ENCODE measurements at regions not wholly inside any gene's neighbourhood (a gene's known extent, or its start where the extent isn't known, plus 50 kb on each side); places are given as distances from the start of the nearest gene placed in this dataset.

GRCh38 chr5:85590764-85591163 is 1027.0 kb upstream of the COX7C start:
- Histone ChIP-seq H3K4me2 (ENCODE audit: low read depth, low read length) (no peak overlapping the region), H3K36me3 (replicated peaks in 1 of 2; ENCODE audit: control insufficient read depth in 1 of 2, insufficient read depth in 2 of 2, low read length in 2 of 2) (no peaks in the 10 kb centered on the region), H3K27me3 (ENCODE audit: control insufficient read depth in 1 of 2, insufficient read depth in 2 of 2, low read length in 2 of 2) (no peaks in the 10 kb centered on the region), H2AFZ (ENCODE audit: low read length) (no peak overlapping the region), H3K4me1 (ENCODE audit: insufficient read depth, low read length) (no peaks in the 10 kb centered on the region), H4K20me1 (ENCODE audit: insufficient read depth, low read length) (no peaks in the 10 kb centered on the region), H3K4me3 (replicated peaks in 1 of 3; ENCODE audit: insufficient read depth in 1 of 3, low read depth in 2 of 3, low read length in 3 of 3) (no peak overlapping the region), H3K79me2 (ENCODE audit: insufficient read depth, low read length) (no peaks in the 10 kb centered on the region), H3K9me3 (ENCODE audit: low read length) (peaks cover 10% of the 10 kb centered on the region), H3K9ac (ENCODE audit: insufficient read depth, low read depth, low read length) (no peak overlapping the region), H3K27ac (ENCODE audit: extremely low read length, insufficient read depth, low read length) (no peak overlapping the region)
- WGBS (ENCODE audit: low lambda C conversion rate): 20% methylated on average over 2 of the region's 2 CpGs
- FAIRE-seq (no peak), ATAC-seq (no peak), DNase-seq (ENCODE audit: low spot score) (no peak)
- CTCF ChIA-PET (ENCODE audit: low intra/inter-chr PET ratio, low total read pairs): no interaction called here
- in situ Hi-C loops (cut with HindIII; ENCODE audit: extremely low pct_ligation_motif_present, low pct_unique_long_range_greater_than_20kb) (no loop called here), intact Hi-C loops (cut with micrococcal nuclease; ENCODE audit: unreplicated experiment) (loop anchor here (10.0 kb wide), 1 partner anchor 1374 kb away; no protein-coding TSS in a partner anchor)
- no peak for TF ChIP-seq SNAPC2 (CRISPR knock-in tag; IDR thresholded peaks at IDR 0.05)
- no TSS peak for BruUV-seq (replicated peaks)
- POLR2A ChIA-PET: no interaction called here

DNA sequence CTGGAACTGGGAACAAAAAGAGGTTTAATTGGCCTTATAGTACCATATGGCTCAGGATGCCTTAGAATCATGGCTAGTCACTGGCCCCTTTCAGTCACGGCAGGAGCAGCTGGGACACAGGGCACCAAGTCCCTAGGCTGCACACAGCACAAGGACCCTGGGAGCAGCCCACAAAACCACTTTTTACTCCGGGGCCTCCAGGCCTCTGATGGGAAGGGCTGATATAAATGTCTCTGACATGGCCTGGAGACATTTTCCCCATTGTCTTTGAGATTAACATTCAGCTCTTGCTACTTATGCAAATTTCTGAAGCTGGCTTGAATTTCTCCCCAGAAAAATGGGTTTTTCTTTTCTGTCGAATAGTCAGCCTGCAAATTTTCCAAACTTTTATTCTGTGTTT is 1026.4 kb upstream of the COX7C start:
- H3K9me3 ChIP-seq (ENCODE audit: low read length): peaks cover 6% of the 10 kb centered on the region; the same call in 1 of the 2 replicates
- ATAC-seq (no peak), DNase-seq (ENCODE audit: low spot score) (no peak), FAIRE-seq (no peak)
- no TSS peak for BruUV-seq (replicated peaks)
- H3K4me3 ChIP-seq (replicated peaks in 1 of 3; ENCODE audit: insufficient read depth in 1 of 3, low read depth in 2 of 3, low read length in 3 of 3): no peak overlapping the region
- no peaks in the 10 kb centered on the region for H3K36me3 ChIP-seq (replicated peaks in 1 of 2; ENCODE audit: control insufficient read depth in 1 of 2, insufficient read depth in 2 of 2, low read length in 2 of 2)
- no peaks in the 10 kb centered on the region for H4K20me1 ChIP-seq (ENCODE audit: insufficient read depth, low read length)
- WGBS (ENCODE audit: low lambda C conversion rate): 1% methylated on average over 3 of the region's 3 CpGs
- no peaks in the 10 kb centered on the region for H3K27me3 ChIP-seq (ENCODE audit: control insufficient read depth in 1 of 2, insufficient read depth in 2 of 2, low read length in 2 of 2)
- POLR2A ChIA-PET: no interaction called here
- intact Hi-C loops (cut with micrococcal nuclease; ENCODE audit: unreplicated experiment): loop anchor here (10.0 kb wide), 1 partner anchor 1373 kb away; no protein-coding TSS in a partner anchor
- H3K4me1 ChIP-seq (ENCODE audit: insufficient read depth, low read length): no peaks in the 10 kb centered on the region
- H3K27ac ChIP-seq (ENCODE audit: extremely low read length, insufficient read depth, low read length): no peak overlapping the region
- TF ChIP-seq KAT7 (CRISPR knock-in tag; IDR thresholded peaks at IDR 0.05; ENCODE audit: borderline replicate concordance) (no peak), CREBL2 (CRISPR knock-in tag; IDR thresholded peaks at IDR 0.05; ENCODE audit: borderline replicate concordance) (no peak), ZNF691 (CRISPR knock-in tag; IDR thresholded peaks at IDR 0.05; ENCODE audit: borderline replicate concordance, low read depth) (no peak), NCOR1 (IDR thresholded peaks at IDR 0.05; ENCODE audit: borderline replicate concordance, low read length) (no peak), ZNF850 (CRISPR knock-in tag; conservative IDR thresholded peaks at IDR 0.05) (no peak), ZNF639 (CRISPR knock-in tag; conservative IDR thresholded peaks at IDR 0.05) (no peak), MED1 (CRISPR knock-in tag; IDR thresholded peaks at IDR 0.05) (no peak), HBP1 (CRISPR knock-in tag; IDR thresholded peaks at IDR 0.05; ENCODE audit: low read depth) (no peak), YY1 (IDR thresholded peaks at IDR 0.05; ENCODE audit: insufficient read depth, insufficient replicate concordance, low read depth, low read length) (no peak), ZNF205 (CRISPR knock-in tag; IDR thresholded peaks at IDR 0.05) (no peak), FOXP1 (IDR thresholded peaks at IDR 0.05) (no peak), FOXP1 (CRISPR knock-in tag; IDR thresholded peaks at IDR 0.05) (no peak), ZNF746 (CRISPR knock-in tag; IDR thresholded peaks at IDR 0.05) (no peak), TEAD2 (CRISPR knock-in tag; IDR thresholded peaks at IDR 0.05) (no peak)
- no peaks in the 10 kb centered on the region for H3K79me2 ChIP-seq (ENCODE audit: insufficient read depth, low read length)
- no peak overlapping the region for H2AFZ ChIP-seq (ENCODE audit: low read length)
- H3K9ac ChIP-seq (ENCODE audit: insufficient read depth, low read depth, low read length): no peak overlapping the region
- CTCF ChIA-PET (ENCODE audit: low intra/inter-chr PET ratio, low total read pairs): no interaction called here
- in situ Hi-C loops (cut with HindIII; ENCODE audit: extremely low pct_ligation_motif_present, low pct_unique_long_range_greater_than_20kb): no loop called here
- no peak overlapping the region for H3K4me2 ChIP-seq (ENCODE audit: low read depth, low read length)

Data from HepG2 (cell line).